Globus pallidus (tissue), 1 donor: ENCODE measurements at regions not wholly inside any gene's neighbourhood (a gene's known extent, or its start where the extent isn't known, plus 50 kb on each side); places are given as distances from the start of the nearest gene placed in this dataset.

Experiments used
- DNase-seq: peaks from one replicate; pipeline ENCODE4 v3.0.0-alpha.2; 2015; ENCODE audit warnings: low spot score

DNA sequence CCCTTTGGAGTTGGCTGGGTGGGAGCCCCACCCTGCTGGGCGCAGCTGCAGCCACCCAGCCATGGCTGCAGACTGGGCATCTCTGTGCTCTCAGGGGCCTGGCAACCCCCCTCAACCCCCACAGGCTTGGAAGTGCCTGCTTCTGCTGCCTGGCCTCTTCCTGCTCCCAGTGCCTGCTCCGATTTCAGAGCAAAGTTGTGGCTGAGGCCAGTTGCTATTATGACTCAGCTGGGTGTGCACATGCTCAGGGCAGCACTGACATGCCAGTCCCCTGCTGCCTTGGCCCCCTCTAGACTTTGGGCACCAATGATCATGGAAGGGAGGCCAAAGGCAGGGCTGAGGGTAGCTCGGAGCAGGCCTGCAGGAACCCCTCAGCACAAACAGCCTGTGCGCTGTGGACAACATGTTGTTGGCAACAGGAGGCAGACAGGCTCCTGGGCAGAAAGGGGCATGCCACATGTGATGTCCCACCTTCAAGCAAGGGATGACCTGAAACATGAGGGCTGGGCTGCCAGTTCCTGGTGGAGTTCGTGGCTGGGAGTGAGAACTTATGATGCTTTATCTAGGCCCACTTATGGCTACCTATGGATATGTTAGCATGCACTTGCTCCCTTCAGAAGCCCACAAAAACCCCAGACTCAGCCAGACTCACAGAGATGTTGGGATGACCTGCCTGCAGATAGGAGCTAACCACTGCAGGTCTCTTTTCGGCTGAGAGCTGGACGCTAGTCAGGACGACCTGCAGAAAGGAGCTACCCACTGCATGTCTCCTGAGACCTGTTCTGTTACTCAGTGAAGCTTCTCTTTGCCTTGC, 96.4 kb upstream of the AMOTL1 start:
- no peak for DNase-seq

GRCh38 chr11:94672636-94673035, 95.5 kb upstream of the AMOTL1 start:
- DNase-seq = no peak

GRCh38 chr11:94673386-94673785, 94.8 kb upstream of the AMOTL1 start:
- DNase-seq = no peak

DNA sequence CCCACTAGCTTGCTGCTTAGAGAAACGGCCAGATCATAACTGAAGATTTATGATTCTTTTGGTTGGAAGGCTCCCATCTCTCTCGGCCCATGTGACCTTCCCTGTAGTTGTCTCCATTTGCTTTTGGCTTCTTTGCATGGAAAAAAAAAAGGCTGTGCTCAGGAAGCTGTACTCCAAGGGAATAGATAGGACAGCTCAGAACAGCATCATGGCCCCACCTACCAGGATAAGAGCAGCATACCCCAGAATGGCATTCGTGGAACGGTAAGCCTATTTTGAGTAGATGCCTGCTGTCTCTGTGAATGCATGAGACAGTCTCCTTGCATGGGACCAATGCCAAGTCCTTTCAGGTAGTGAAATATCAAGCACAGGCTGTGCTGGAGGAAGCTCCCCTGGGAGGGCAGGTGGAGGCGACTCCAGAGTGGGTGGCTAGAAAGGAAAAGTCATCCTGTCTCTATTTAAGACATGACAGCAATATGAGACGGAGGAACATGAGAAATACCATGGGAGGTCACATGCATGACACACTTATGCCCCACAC, 94.1 kb upstream of the AMOTL1 start:
- no peak for DNase-seq

DNA sequence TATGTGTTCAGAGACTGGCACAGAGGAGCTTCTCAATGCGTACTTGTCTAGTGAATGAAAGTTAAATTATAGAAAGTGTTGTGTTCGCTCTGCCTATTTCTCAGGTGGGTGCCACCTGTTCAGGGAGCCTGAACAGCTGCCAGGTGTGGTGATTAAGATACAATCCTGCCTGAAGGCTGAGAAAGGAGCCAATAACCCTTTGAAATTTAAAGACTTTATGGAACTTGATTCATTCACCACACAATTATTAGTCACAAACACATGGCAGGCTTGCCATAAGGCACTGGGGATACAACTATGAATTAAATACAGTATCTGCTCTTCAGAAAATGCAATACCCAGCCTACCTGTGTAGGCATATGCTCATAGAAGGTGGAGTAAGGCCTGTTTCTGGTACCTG, 92.9 kb upstream of the AMOTL1 start:
- DNase-seq = no peak

DNA sequence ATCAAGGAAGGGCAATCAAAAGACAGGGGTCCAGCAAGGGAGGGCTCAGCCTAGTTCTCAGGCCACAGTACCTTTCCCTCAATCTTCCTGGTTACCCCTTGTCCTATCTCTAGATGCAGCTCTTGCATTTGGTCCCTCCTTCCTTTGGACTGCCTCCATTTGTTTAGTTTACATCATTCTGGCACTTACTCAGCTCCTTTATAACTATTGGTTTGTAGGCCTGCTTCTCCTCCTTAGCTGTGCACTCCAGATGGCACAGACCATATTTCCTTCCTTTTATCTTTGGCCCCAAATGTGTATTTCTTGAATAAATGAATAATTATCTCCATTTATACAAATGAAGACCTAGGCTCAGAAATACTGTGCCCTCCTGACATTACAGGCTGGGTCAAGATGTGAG, 92.3 kb upstream of the AMOTL1 start:
- no peak for DNase-seq

- DNase-seq = no peak
Observed at GRCh38 chr11:94676814-94677213, 91.3 kb upstream of the AMOTL1 start.

DNA sequence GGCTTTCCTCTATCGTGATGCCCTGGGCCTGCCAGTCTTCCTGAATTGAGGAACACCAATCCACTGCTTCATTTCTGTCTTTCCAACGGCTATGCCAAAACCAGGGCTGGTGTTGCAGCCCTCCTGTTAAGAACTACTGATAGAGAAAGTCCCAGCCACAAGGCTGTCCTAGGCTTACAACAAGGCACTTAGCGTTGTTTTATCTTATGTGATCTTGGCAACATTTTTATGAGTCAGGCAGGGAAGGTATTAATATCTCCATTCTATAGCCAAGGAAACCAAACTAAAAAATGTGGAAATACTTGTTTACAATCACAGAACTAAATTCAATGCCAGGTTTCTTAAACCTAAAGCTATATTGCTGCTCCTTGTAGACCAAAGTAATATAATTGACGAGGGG, 89.9 kb upstream of the AMOTL1 start:
- no peak for DNase-seq

DNA sequence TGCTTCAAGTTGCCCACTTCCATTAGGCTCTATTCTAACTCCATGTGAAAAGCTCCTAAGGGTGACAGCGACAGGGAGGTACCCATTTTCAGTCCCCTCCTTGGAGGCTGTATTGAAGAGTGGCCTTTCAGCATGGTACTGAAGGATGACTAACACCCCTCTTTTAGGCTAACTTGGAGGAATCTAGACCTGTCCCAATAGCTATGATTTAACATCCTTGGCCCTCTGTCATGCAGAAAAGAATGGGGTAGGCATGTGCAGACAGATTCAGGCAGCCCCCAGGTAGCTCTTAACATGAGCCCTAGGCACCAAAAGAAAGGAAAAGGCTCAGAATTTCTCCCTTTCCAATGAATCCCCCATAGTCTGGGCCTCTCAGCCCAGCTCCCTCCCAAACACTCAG, 89.3 kb upstream of the AMOTL1 start:
- DNase-seq = no peak

DNA sequence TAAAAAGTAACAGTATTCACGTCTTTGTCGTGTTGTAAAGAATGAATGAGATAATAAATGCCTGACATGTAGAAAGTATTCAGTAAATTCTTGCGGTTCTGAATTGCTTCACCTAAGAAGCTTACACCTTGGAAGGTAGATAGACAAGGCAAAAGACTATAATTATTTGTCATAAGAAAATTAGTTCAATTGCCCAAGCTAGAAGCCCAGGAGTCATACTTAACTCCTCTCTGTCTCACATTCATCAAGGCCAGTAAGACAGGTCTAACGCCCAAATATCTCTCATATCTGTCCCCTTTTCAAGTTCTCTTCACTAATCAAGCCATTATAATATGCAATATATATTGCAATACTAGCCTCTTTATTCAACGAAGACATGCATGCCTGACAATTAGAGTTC, 87.7 kb upstream of the AMOTL1 start:
- no peak for DNase-seq

GRCh38 chr11:94681140-94681539, 87.0 kb upstream of the AMOTL1 start:
- no peak for DNase-seq

- no peak for DNase-seq
Observed at GRCh38 chr11:94681852-94682251, 86.3 kb upstream of the AMOTL1 start.

DNA sequence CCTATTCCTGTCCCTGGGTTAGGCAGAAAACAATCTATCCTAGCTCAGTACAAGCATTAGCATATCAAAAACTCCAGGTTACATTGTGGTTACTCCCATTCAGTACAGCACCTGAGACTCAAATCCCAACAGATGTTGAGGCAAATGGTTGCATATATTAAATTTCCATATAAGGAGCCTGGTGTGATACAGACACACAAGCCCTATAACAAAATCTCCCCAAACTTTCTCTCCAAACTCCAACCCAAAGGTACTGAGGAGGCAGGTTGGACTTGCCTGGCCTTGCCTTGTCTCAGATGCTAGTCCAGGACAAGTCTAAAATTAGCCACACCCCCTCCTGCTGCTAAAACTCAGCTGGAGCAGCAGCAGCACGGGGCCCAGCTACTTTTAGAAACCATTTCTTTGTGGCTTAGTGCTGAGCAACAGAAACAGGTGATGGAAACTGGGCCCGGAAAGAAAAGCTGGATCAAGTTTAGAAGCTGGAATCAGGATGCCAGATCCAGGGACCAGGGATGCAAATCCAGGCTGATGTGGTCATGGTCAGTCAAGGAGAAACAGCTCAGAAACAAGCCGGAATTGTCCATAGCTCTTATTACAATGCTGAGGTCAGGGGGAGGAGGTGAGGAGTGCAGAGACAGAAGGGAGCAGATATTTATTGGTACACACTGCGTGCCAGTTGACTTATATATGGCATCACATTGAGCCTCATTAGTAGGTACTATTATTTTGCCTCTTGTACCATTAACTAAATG, 73.7 kb upstream of the AMOTL1 start:
- no peak for DNase-seq

- no peak for DNase-seq
Observed at GRCh38 chr11:94697156-94697555, 71.0 kb upstream of the AMOTL1 start.

DNA sequence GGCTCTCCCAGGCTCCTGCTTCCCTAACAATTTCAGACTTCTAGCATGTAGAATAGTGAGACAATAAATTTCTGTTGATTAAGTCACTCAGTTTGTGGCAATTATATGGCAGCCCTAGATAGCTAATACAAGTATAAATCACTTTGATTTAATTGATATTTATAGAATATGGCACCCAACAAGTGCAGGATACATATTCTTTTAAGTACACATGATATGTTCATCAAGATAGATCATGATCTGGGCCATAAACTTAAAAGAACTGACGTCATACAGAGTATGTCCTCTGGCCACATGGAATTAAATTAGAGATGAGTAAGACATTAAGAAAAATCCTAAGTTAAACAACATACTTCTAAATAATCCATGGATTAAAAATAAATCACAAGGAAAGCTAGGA, 67.5 kb upstream of the AMOTL1 start:
- no peak for DNase-seq

DNA sequence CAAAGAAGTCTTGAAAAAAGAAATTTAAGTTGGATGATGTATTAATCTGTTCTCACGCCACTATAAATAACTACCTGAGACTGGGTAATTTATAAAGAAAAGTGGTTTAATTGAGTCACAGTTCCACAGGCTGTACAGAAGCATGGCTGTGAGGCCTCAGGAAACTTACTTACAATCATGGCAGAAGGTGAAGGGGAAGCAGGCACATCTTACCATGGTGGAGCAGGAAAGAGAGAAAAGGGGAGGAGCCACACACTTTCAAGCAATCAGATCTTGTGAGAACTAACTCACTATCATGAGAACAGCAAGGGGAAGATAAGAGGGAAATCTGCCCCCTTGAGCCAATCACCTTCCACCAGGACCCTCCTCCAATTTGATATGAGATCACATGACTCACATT, 65.7 kb upstream of the AMOTL1 start:
- no peak for DNase-seq

DNA sequence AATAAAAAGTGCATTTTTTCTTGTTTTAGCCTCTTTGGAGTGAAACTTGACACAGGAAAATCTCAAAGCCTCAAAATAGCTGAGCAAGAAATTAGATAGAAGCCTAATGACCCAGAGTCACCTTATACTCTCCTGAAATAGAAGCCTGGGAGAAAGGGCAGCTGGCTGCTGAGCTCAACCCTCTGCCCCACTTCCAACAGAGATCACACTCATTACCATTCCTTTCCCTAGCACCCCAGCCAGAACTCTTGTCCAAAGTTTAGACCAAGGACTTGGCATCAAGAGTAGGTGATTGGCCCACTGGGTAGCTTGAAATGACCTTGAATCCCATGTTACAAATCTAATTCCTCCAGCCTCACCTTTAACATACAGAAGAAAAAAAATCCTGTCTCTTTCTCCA, 62.7 kb upstream of the AMOTL1 start:
- peak; percentile 26 for DNase-seq

GRCh38 chr11:94705891-94706615, 62.1 kb upstream of the AMOTL1 start:
- no peak for DNase-seq

- DNase-seq = no peak
Observed at GRCh38 chr11:94708176-94708575, 60.0 kb upstream of the AMOTL1 start.

DNA sequence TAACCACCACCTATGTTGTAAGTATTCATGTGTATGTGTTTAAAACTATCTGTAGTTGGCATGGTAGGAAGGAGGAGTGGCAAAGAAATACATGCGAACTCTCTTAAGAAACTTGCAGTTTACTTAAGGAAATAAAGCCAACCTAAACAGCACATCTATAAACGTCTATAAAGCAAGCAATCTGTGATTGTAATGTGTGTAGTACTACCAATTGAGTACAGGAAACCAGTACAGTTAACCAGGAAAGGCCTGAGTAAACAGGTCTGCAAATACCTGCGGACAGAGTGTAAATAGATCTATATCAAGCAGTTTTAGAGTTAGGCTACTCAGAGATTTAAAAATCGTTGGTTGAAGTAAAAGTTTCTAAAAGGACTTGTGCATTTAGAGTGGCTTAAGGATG, 59.5 kb upstream of the AMOTL1 start:
- DNase-seq = no peak

- no peak for DNase-seq
Observed at GRCh38 chr11:94715225-94715624, 52.9 kb upstream of the AMOTL1 start.

DNA sequence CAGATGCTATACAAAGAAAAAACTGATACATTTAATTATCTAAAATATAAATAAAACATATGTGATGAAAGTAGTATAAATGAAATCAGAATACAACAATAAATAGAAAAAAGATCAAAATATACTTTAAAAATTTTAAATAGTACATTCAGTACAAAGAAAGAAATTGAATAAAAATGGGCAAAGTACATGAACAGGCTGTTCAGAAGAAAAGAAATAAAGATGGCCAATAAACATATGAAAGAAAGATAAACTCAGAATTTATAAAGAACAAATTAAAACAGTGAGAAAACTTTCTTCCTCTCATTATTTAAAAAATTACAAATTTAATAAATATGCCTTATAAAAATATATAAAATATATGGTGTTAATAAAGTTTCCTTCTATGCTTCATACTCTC, 50.5 kb upstream of the AMOTL1 start:
- DNase-seq = no peak
